ENCODE measurements at regions not wholly inside any gene's neighbourhood (a gene's known extent, or its start where the extent isn't known, plus 50 kb on each side); places are given as distances from the start of the nearest gene placed in this dataset.

DNA sequence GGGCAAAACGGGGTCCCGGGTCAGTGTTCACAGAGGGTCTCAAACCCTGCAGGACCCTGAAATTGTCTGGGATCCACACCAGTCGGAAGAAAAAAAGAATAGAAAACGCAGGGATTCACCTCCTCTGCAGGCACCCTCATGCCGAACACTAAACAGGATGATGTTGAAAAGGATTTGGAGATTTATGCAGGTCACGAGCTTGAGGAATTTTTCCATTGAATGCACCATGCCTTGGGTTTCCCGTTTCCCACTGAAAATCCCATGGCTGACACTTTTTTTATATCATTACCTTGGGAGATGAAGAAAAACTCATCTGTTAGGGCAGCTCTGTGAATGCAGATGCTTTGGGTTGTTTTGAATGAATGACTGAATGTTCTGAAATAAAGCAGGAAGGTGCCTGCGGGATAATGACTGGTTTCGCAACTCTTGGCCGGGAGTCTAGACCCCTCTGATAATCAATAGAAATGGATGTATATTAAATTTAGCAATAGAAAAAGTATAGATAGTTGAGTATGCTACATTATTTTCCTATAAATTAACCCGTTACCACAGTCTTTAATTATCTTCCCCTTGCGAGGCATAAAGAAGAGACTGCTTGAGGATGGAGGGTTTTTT lies 147.5 kb upstream of the AFDN start:
- no peak overlapping the region for H4K91ac ChIP-seq (ENCODE audit: insufficient read depth, low read depth, low read length)
- H2BK20ac ChIP-seq (ENCODE audit: low read depth, low read length): no peak overlapping the region
- H3K4ac ChIP-seq (ENCODE audit: low read depth, low read length): no peak overlapping the region
- TF ChIP-seq MAZ (IDR thresholded peaks at IDR 0.05; ENCODE audit: borderline replicate concordance, low read depth, low read length): no peak
- TF ChIP-seq, protein P1, sequence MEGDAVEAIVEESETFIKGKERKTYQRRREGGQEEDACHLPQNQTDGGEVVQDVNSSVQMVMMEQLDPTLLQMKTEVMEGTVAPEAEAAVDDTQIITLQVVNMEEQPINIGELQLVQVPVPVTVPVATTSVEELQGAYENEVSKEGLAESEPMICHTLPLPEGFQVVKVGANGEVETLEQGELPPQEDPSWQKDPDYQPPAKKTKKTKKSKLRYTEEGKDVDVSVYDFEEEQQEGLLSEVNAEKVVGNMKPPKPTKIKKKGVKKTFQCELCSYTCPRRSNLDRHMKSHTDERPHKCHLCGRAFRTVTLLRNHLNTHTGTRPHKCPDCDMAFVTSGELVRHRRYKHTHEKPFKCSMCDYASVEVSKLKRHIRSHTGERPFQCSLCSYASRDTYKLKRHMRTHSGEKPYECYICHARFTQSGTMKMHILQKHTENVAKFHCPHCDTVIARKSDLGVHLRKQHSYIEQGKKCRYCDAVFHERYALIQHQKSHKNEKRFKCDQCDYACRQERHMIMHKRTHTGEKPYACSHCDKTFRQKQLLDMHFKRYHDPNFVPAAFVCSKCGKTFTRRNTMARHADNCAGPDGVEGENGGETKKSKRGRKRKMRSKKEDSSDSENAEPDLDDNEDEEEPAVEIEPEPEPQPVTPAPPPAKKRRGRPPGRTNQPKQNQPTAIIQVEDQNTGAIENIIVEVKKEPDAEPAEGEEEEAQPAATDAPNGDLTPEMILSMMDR (conservative IDR thresholded peaks at IDR 0.05; ENCODE audit: low read depth, low read length): no peak
- 0 out of 2 replicates have a peak, but pooled peaks have one; percentile 8 for TF ChIP-seq CEBPB (IDR thresholded peaks at IDR 0.05; ENCODE audit: low read depth, low read length)
- TF ChIP-seq POLR2A (IDR thresholded peaks at IDR 0.05; ENCODE audit: low read depth, low read length): no peak
- no peak for TF ChIP-seq MXI1 (IDR thresholded peaks at IDR 0.05; ENCODE audit: borderline replicate concordance, low read depth, low read length)
- 50% methylated on average over 1 of the region's 12 CpGs; no CpG with 5 or more reads in 1 of the 2 experiments for WGBS, 2 experiments (ENCODE audit: extremely low coverage in 2 of 2, insufficient read length in 1 of 2)
- H3K23ac ChIP-seq (ENCODE audit: low read depth, low read length): no peak overlapping the region
- no peak overlapping the region for H2AK9ac ChIP-seq (replicated peaks; ENCODE audit: low read depth, low read length, poor library complexity)
- H3K4me1 ChIP-seq (ENCODE audit: control insufficient read depth, insufficient read depth, low read length): no peaks in the 10 kb centered on the region
- no peak overlapping the region for H2BK5ac ChIP-seq (ENCODE audit: low read depth, low read length, poor library complexity, severe bottlenecking)
- H3K9me1 ChIP-seq (ENCODE audit: insufficient read depth, low read length): no peaks in the 10 kb centered on the region
- no peak overlapping the region for H2AK5ac ChIP-seq (ENCODE audit: low read depth, low read length)
- no peaks in the 10 kb centered on the region for H3K36me3 ChIP-seq (ENCODE audit: control insufficient read depth, insufficient read depth, low read length)
- H3K79me1 ChIP-seq (ENCODE audit: low read depth in 1 of 2, low read length in 2 of 2): no peaks in the 10 kb centered on the region
- H3K56ac ChIP-seq (ENCODE audit: extremely low read depth, insufficient read depth, low read length): no peak overlapping the region
- dilution Hi-C loops (cut with HindIII; ENCODE audit: low sequenced_read_pairs, unreplicated experiment): no loop called here
- H2BK15ac ChIP-seq (ENCODE audit: low read depth, low read length): no peak overlapping the region
- no peaks in the 10 kb centered on the region for H4K20me1 ChIP-seq (ENCODE audit: insufficient read depth, low read length)
- in situ Hi-C loops (cut with MboI; ENCODE audit: low sequenced_read_pairs): no loop called here
- no peaks in the 10 kb centered on the region for H3K27me3 ChIP-seq (ENCODE audit: control insufficient read depth, insufficient read depth, low read length)
- no peak overlapping the region for H3K27ac ChIP-seq (ENCODE audit: insufficient read depth, low read length)
- CTCF ChIA-PET: no interaction called here
- no TSS peak for BruUV-seq (replicated peaks)
- POLR2A ChIA-PET (ENCODE audit: unreplicated experiment): no interaction called here
- no peak overlapping the region for H3K9ac ChIP-seq (ENCODE audit: low read depth, low read length)
- DNase-seq (no peak), ATAC-seq (ENCODE audit: low read depth) (no peak)
- H3K4me3 ChIP-seq (ENCODE audit: insufficient read depth, low read depth, low read length): no peak overlapping the region
- no peak overlapping the region for H3K14ac ChIP-seq (replicated peaks; ENCODE audit: low read depth, low read length)
- no peak overlapping the region for H4K8ac ChIP-seq (ENCODE audit: low read depth in 2 of 2, low read length in 2 of 2)
- H3K18ac ChIP-seq (ENCODE audit: low read depth, low read length): no peak overlapping the region
- H2AFZ ChIP-seq (replicated peaks; ENCODE audit: low read length, poor library complexity): no peak overlapping the region
- no peak overlapping the region for H4K5ac ChIP-seq (ENCODE audit: low read depth, low read length)
- no peak overlapping the region for H3K4me2 ChIP-seq (ENCODE audit: low read depth, low read length)
- intact Hi-C loops (cut with micrococcal nuclease): no loop called here
- no peak overlapping the region for H2BK120ac ChIP-seq (ENCODE audit: low read depth, low read length)
- H3K9me3 ChIP-seq (ENCODE audit: control insufficient read depth, insufficient read depth, low read length): peaks cover 49% of the 10 kb centered on the region

Data from IMR-90 (cell line).